Astrocyte (in vitro differentiated cells and primary cell): ENCODE measurements at regions not wholly inside any gene's neighbourhood (a gene's known extent, or its start where the extent isn't known, plus 50 kb on each side); places are given as distances from the start of the nearest gene placed in this dataset.
"Not testable (repeated sequence)": the region's sequence is repeated elsewhere in the genome, so short reads cannot be mapped to it uniquely, and the experiment has no call there.

Experiments
- DNase-seq: peaks from one replicate; pipeline ENCODE4 v3.0.0-alpha.2; 2010; ENCODE audit warnings: low read depth
- FAIRE-seq: peaks from 2 replicates; lab custom pipeline; 2011; peaks lifted over from hg19 to GRCh38; lab: Jason Lieb, UNC
- H2AFZ ChIP-seq: 2 replicates; pipeline ENCODE4 v1.6.0; 2012; ENCODE audit warnings: low read depth, low read length, inconsistent platforms
- H3K27ac ChIP-seq: 2 replicates; pipeline ENCODE4 v1.5.1; 2011; ENCODE audit warnings: low read depth, low read length, inconsistent platforms
- H3K27me3 ChIP-seq: 2 replicates; pipeline ENCODE4 v1.6.0; 2011; ENCODE audit warnings: low read length, inconsistent platforms; ENCODE audit not compliant: insufficient read depth
- H3K36me3 ChIP-seq: 2 replicates; pipeline ENCODE4 v1.5.1; 2011; ENCODE audit warnings: low read length, inconsistent platforms; ENCODE audit not compliant: insufficient read depth
- H3K4me1 ChIP-seq: 2 replicates; pipeline ENCODE4 v1.5.1; 2011; ENCODE audit warnings: low read length, inconsistent platforms; ENCODE audit not compliant: insufficient read depth
- H3K4me2 ChIP-seq: 2 replicates; pipeline ENCODE4 v1.6.0; 2012; ENCODE audit warnings: low read length, inconsistent platforms
- H3K4me3 ChIP-seq: 2 replicates; pipeline ENCODE4 v1.5.1; 2011; ENCODE audit warnings: low read depth, mild to moderate bottlenecking, low read length, inconsistent platforms; ENCODE audit not compliant: insufficient read depth
- H3K79me2 ChIP-seq: 2 replicates; pipeline ENCODE4 v1.6.0; 2012; ENCODE audit warnings: mild to moderate bottlenecking, low read length, inconsistent platforms; ENCODE audit not compliant: insufficient read depth
- H3K9ac ChIP-seq: 2 replicates; pipeline ENCODE4 v1.6.0; 2012; ENCODE audit warnings: mild to moderate bottlenecking, low read length, inconsistent platforms
- H3K9me3 ChIP-seq: 2 replicates; pipeline ENCODE4 v1.5.1; 2012; ENCODE audit warnings: low read depth, mild to moderate bottlenecking, low read length, inconsistent platforms; ENCODE audit not compliant: insufficient read depth
- H4K20me1 ChIP-seq: 2 replicates; pipeline ENCODE4 v1.6.0; 2012; ENCODE audit warnings: low read length, inconsistent platforms; ENCODE audit not compliant: insufficient read depth
- H3K27ac Mint-ChIP-seq: one replicate; pipeline ENCODE4 v1.8.0; 2021; ENCODE audit warnings: mild to moderate bottlenecking, mixed read lengths; ENCODE audit not compliant: unreplicated experiment
- H3K27me3 Mint-ChIP-seq: one replicate; pipeline ENCODE4 v1.8.0; 2021; ENCODE audit warnings: low read depth, mixed read lengths; ENCODE audit not compliant: unreplicated experiment
- H3K36me3 Mint-ChIP-seq: one replicate; pipeline ENCODE4 v1.8.0; 2021; ENCODE audit warnings: low read depth, mixed read lengths; ENCODE audit not compliant: unreplicated experiment
- H3K4me1 Mint-ChIP-seq: one replicate; pipeline ENCODE4 v1.8.0; 2021; ENCODE audit warnings: low read depth, mixed read lengths; ENCODE audit not compliant: unreplicated experiment
- H3K4me3 Mint-ChIP-seq: one replicate; pipeline ENCODE4 v1.8.0; 2021; ENCODE audit warnings: mild to moderate bottlenecking, moderate library complexity, mixed read lengths; ENCODE audit not compliant: unreplicated experiment
- H3K9me3 Mint-ChIP-seq: one replicate; pipeline ENCODE4 v1.8.0; 2021; ENCODE audit warnings: mild to moderate bottlenecking, mixed read lengths; ENCODE audit not compliant: unreplicated experiment
- CTCF ChIP-seq: IDR thresholded peaks from 2 replicates; pipeline ENCODE4 v1.5.1; 2011; ENCODE audit warnings: low read depth, mild to moderate bottlenecking, inconsistent platforms, low read length, moderate library complexity; ENCODE audit not compliant: insufficient read depth
- EZH2 ChIP-seq: IDR thresholded peaks from 2 replicates; pipeline ENCODE4 v1.6.1; 2012; ENCODE audit warnings: mild to moderate bottlenecking, low read length, inconsistent platforms; ENCODE audit not compliant: insufficient read depth

- no peaks in the 10 kb centered on the region for H3K4me1 ChIP-seq
- H3K27ac Mint-ChIP-seq, result no peak overlapping the region
- no peak overlapping the region for H3K4me3 Mint-ChIP-seq
- H3K79me2 ChIP-seq, result no peaks in the 10 kb centered on the region
- DNase-seq (no peak), FAIRE-seq (no peak)
- no peaks in the 10 kb centered on the region for H3K9me3 ChIP-seq
- no peak overlapping the region for H3K4me3 ChIP-seq
- no peaks in the 10 kb centered on the region for H3K4me1 Mint-ChIP-seq
- peaks cover 2% of the 10 kb centered on the region for H3K9me3 Mint-ChIP-seq
- no peak overlapping the region for H3K27ac ChIP-seq
- H3K27me3 ChIP-seq, result no peaks in the 10 kb centered on the region
- TF ChIP-seq EZH2, result no peak
- TF ChIP-seq CTCF, result no peak
- H2AFZ ChIP-seq, result no peak overlapping the region
- H3K27me3 Mint-ChIP-seq, result no peaks in the 10 kb centered on the region
- H3K4me2 ChIP-seq, result no peak overlapping the region
- H3K9ac ChIP-seq, result no peak overlapping the region
- H4K20me1 ChIP-seq, result no peaks in the 10 kb centered on the region
- H3K36me3 ChIP-seq, result no peaks in the 10 kb centered on the region
- H3K36me3 Mint-ChIP-seq, result no peaks in the 10 kb centered on the region
Observed at GRCh38 chr9:28984016-28984415, 1410.7 kb upstream of the C9orf72 start.

- H3K79me2 ChIP-seq, H3K27me3 Mint-ChIP-seq, H3K4me3 ChIP-seq, H3K27me3 ChIP-seq, H4K20me1 ChIP-seq, H3K27ac ChIP-seq, H3K4me1 Mint-ChIP-seq, H3K4me2 ChIP-seq, H3K36me3 ChIP-seq, H3K9ac ChIP-seq, H3K4me1 ChIP-seq, H3K4me3 Mint-ChIP-seq, H3K9me3 ChIP-seq, H2AFZ ChIP-seq, H3K36me3 Mint-ChIP-seq, DNase-seq, H3K27ac Mint-ChIP-seq, FAIRE-seq, H3K9me3 Mint-ChIP-seq: not testable (repeated sequence)
Observed at GRCh38 chr9:28990009-28990408, 1416.7 kb upstream of the C9orf72 start.

- H4K20me1 ChIP-seq, result no peaks in the 10 kb centered on the region
- no peaks in the 10 kb centered on the region for H3K9me3 Mint-ChIP-seq
- no peak for TF ChIP-seq EZH2
- TF ChIP-seq CTCF, result no peak
- DNase-seq (no peak), FAIRE-seq (no peak)
- H3K27ac ChIP-seq, result no peak overlapping the region
- H3K36me3 ChIP-seq, result no peaks in the 10 kb centered on the region
- H3K4me3 Mint-ChIP-seq, result no peak overlapping the region
- H3K27me3 ChIP-seq, result no peaks in the 10 kb centered on the region
- no peaks in the 10 kb centered on the region for H3K79me2 ChIP-seq
- no peak overlapping the region for H3K27ac Mint-ChIP-seq
- no peak overlapping the region for H3K4me2 ChIP-seq
- no peaks in the 10 kb centered on the region for H3K4me1 ChIP-seq
- no peak overlapping the region for H3K9ac ChIP-seq
- no peak overlapping the region for H2AFZ ChIP-seq
- no peaks in the 10 kb centered on the region for H3K36me3 Mint-ChIP-seq
- no peaks in the 10 kb centered on the region for H3K9me3 ChIP-seq
- no peak overlapping the region for H3K4me3 ChIP-seq
- H3K27me3 Mint-ChIP-seq, result no peaks in the 10 kb centered on the region
- H3K4me1 Mint-ChIP-seq, result peaks cover 3% of the 10 kb centered on the region
Observed at GRCh38 chr9:28999057-28999456, 1425.8 kb upstream of the C9orf72 start.
